ENCODE measurements at regions not wholly inside any gene's neighbourhood (a gene's known extent, or its start where the extent isn't known, plus 50 kb on each side); places are given as distances from the start of the nearest gene placed in this dataset.

DNA sequence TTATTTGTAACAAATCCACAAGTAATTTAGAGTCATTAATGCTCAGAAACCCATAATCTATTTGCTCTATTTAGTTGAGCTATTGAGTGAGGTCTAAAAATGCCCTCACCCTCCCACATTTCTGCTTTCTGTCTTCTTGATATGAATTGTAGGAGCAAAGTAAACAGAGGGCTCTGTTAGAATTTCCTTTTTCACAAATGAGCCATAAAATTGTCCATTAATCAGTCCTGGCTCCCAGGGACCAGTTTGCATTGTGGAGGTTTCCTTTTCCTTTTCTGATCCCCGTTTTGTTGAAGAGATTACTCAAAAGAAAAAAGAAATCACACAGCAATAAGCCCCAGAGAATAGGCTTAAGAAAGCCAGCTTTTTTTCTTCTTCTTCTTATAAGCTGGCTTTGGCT lies 476.7 kb downstream of the EPHA4 start:
- DNase-seq (ENCODE audit: low read depth, low spot score) = no peak

DNA sequence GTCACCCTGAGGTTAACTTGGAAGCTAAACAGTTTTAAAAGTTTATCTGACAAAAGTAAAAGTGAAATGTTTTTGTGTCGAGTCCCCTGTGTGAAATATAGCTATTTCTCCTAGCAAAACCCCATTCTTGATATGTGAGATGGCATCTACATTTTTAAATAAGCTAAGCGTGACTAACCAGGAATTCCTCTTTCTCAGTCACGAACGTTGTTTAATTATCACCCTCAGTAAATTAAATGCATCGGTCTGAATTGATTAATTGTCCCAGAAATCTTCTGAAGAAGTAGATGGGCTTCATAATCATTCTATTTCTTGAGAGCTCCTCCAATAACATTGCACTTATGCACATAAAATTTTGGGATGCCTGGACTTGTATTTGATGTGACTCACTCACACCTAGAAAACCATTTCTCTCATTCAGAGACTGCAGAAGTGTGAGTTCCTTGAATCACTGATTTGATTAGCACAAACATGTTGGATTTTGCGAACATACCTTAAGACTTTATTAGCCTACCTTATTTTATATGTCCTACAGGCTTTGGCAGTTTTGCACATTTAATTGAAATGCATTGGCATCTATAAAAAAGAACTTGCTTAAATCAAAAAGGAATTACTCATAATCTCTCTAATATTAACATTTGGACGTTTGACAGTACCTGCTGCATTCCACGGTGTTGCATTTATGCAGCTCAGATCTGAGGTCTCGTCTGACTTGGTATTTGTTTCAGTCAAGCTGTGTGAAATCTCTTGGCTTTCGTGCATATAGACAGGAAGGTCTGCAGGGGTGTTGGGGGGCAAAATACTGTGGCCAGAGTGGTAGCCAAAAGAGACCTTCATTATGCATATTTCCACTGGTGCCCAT lies 475.2 kb downstream of the EPHA4 start:
- DNase-seq (ENCODE audit: low read depth, low spot score) = no peak

GRCh38 chr2:221097568-221097915 lies 474.6 kb downstream of the EPHA4 start:
- no peak for DNase-seq (ENCODE audit: low read depth, low spot score)

DNA sequence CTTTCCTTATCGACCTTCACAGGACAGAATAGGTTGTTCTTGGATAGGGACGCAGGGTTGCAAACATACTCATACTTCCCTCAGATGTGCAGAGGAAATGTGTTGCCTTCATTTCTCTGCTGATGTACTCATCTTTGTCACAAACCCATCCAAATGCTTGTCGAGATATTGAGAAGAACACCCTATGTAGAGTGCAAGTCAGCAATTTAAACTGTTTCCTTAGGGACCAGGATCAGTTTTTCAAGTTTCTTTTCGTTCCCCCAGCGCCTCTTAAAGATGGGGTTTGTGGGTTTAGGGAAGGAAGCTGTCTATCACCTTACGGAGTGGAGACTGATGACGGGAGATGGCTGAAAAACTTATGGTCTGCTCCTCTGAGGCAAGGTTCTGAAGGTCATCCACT lies 474.2 kb downstream of the EPHA4 start:
- DNase-seq (ENCODE audit: low read depth, low spot score) = no peak

DNA sequence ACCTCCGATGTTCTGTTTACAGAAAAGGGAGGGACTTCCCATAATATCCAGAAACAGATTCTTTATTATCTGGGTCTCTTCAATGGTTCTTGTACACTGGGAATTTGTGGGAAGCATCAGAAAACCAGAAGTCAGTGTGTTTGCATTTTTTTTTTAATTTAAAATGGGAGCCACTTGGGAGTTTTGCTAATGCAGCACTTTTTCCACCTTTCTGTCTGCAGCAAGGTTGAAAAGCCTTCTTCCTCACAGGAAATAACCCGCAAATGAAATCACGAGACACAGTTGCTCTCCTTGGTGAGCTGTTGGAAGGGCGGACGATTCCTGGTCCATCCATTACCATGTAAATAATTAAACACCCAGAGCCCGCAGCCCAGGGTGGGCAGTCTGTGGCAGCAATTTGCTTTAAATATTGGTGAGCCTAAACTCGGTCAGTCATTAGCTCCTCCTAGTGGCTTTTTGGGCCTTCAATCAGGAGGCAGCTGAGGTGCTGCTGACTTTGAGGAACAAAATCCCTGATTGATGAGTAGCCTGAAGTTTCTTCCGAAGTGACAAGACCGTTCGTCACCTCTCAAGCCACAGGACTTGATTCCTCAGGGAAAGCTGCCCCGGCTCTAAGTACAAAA lies 471.5 kb downstream of the EPHA4 start:
- no peak for DNase-seq (ENCODE audit: low read depth, low spot score)

DNA sequence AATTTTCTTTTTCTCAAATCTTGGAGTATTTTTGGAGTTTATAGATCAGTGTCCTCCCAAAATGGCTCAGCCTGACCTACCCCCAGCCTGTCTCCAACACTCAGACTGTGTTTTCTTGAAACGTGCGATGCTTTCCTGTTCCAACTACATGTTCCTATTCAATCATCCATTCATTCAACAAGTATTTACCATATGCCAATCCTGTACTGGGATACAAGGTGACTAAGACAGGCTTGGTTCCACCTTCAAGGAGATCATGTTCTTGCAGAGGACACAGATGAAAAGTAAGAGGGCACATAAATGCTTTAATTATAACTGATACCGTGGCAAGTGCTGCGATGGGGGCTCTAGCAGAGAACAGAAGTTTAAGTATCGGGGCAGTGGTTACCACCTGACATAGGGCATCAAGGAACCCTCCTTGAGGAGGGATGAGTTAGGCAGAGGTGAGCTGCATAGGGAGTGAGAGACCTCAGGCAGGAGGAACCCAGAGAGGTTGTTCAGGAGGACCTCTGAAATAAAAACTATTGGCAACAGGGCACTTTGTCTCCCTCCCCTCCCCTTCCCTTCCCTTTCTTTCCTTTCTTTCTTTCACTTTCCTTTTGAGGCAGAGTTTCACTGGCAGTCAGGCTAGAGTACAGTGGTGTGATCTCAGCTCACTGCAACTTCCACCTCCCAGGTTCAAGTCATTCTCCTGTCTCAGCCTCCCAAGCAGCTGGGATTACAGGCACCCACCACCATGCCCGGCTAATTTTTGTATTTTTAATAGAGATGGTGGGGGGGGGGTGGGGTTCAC lies 469.0 kb downstream of the EPHA4 start:
- DNase-seq (ENCODE audit: low read depth, low spot score) = no peak

- DNase-seq (ENCODE audit: low read depth, low spot score) = no peak
Observed at GRCh38 chr2:221103930-221104329, 468.2 kb downstream of the EPHA4 start.

DNA sequence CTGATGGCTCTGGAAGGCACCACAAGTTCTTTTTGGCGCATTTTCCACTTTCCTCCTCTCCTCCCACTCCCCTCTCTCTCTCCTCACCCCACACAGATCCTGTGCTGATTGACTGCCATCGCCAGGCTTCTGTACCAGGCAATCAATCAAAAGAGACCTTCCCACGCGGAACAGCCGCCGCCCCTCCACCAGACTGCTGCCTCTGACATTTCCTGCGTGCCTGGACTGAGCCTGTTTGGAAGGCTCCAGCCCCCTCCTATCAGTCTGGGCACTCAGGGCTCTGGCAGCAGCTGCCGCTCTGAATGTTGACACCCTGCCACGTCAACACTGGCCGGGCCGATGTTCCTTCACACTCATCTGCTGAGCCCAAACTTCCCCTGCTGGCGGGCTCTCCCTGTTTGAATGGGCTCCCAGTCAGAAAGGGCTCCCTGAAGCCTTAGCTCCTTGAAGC lies 467.7 kb downstream of the EPHA4 start:
- DNase-seq (ENCODE audit: low read depth, low spot score) = no peak

GRCh38 chr2:221106241-221106640 lies 465.9 kb downstream of the EPHA4 start:
- no peak for DNase-seq (ENCODE audit: low read depth, low spot score)

DNA sequence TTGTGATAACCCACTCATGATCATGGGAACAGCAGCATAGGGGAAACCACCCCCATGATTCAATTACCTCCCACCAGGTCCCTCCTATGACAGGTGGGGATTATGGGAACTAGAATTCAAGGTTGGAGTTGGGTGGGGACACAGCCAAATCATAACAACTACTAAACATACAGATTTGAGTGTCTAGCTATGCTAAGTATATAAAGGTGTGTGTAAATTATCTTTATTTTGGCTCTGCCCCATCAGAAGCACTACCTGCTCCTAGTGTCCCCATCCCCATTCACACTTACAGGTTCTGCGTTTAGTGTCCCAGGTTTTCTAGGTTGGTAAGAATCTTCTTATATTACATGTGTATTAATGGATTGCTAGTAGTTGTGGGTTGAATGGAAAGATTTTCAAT lies 464.7 kb downstream of the EPHA4 start:
- no peak for DNase-seq (ENCODE audit: low read depth, low spot score)

GRCh38 chr2:221109552-221109951 lies 462.6 kb downstream of the EPHA4 start:
- no peak for DNase-seq (ENCODE audit: low read depth, low spot score)

- DNase-seq (ENCODE audit: low read depth, low spot score) = no peak
Observed at GRCh38 chr2:221111739-221112138, 460.4 kb downstream of the EPHA4 start.

DNA sequence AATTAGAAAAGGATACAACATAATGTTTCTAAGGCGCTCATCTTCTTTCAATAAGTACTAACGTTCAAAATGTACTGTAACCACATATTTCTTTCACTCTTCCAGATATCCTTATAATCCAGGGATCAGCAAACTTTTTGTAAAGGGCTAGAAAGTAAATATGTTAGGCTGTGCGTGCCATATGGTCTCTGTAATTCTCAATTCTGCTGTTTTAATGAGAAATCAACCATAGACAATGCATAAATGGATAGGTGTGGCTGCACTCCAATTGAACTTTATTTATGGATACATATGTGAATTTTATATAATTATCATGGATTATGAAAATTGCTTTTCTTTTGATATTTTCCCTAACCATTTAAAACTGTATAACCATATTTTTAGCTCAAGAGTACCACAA lies 459.4 kb downstream of the EPHA4 start:
- DNase-seq (ENCODE audit: low read depth, low spot score) = no peak

DNA sequence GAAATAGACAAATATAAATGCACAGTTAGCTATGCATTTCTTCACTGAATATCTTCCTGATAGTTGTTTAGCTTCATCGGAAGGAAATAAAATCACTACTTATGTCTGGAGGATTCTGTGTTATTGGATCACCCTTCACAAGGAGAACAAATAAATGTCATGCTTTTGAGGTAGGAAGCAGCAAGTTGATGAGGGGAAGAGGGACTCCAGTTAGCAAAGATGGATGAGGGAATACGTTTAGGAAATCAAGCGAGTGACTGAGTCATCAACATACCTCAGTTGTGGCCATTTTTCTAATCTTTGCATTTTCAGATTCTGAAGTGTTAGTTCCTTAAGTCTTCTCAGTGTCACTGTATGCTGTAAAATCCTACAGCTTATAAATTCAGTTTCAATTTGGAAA lies 456.2 kb downstream of the EPHA4 start:
- DNase-seq (ENCODE audit: low read depth, low spot score) = no peak

GRCh38 chr2:221120643-221121042 lies 451.5 kb downstream of the EPHA4 start:
- no peak for DNase-seq (ENCODE audit: low read depth, low spot score)

DNA sequence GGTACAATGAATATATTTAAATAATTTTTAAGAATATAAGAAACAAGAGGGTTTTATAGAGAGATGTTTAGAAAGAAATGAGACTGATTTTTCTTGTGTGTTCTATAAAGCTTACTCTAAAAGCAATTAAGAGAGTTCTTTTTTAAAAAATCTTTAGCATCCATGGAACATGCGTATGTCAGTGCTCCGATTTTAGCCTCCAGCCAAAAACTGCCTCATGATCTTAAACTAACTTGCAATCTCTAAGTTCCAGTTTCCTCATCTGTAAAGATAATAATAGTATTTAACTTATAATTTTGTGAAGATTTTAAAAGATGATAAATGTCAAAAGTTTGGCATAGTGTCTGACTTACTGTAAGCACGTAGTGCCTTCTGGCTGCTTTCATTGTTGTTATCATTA lies 448.7 kb downstream of the EPHA4 start:
- no peak for DNase-seq (ENCODE audit: low read depth, low spot score)

DNA sequence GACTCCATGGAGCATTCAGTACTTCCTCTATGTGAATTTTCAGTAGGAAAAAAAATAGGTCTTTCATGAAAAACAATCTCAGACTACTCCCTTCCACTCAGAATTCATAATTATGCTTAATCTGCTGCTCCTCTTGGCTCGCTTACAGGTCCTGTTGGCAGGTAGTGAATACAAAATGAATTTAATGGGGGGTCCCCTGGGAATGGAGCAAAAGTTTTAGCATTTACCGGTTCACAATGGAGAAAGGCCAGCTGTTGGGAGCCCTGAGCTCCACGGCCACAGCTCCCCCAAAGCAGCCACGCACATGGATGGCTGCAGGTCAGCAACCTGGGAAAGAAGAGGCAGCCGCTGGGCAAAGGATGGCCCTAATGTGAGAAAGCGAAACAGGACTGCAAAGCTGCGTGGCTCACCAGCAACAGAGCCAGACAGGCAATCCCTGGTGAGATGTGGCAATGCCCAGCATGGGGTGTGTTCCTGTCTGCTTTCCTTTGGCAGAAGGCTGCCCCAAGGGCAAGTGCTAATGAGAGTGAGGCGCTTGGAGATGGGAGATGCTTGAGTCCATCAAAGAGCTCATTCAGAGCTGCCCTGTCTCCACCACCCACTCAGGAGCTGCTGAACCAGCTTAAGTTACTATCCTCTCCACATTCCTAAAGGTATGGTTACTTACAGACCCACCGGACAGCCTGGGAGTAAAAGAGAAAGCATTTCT lies 447.4 kb downstream of the EPHA4 start:
- DNase-seq (ENCODE audit: low read depth, low spot score) = no peak

DNA sequence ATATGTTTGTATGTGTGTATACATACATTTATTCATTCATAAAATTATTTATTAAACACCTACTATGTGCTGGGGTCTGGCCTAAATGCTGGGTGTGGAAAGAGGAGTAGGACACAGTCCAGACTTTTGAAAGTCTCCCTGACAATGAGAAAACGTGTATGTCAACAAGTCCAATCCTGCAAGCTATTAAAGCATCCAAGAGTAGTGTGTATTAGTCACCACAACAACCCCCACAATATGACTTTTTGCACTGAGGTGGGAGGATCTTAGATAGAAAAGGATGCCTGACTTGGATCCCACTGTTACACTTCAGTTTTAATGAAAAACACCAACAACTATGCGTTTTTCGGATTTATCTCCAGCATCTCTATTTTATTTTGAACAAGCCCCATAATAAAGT lies 446.4 kb downstream of the EPHA4 start:
- no peak for DNase-seq (ENCODE audit: low read depth, low spot score)

- DNase-seq (ENCODE audit: low read depth, low spot score) = no peak
Observed at GRCh38 chr2:221129657-221130056, 442.4 kb downstream of the EPHA4 start.

- DNase-seq (ENCODE audit: low read depth, low spot score) = no peak
Observed at GRCh38 chr2:221130431-221130830, 441.7 kb downstream of the EPHA4 start.

DNA sequence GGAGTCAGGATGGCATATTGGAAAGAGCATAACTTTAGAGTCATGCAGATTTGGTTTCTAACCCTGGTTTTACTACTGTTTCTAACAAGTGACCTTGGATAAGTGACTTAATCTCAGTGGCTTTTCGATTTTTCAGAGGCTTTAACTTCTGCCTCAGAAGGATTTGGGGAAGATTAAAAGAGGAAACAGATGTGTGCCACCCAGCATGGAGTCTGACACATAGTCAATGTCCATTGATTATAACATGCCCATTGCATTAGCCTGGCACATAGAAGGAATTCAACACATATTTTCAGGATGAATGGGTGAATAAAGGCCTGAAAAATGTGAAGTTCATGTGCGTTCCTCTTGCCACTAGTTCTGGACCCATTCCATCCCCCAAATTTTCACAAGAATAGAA lies 438.2 kb downstream of the EPHA4 start:
- DNase-seq (ENCODE audit: low read depth, low spot score) = no peak

GRCh38 chr2:221134718-221135117 lies 437.4 kb downstream of the EPHA4 start:
- DNase-seq (ENCODE audit: low read depth, low spot score) = no peak

Measured in brain pericyte (primary cell).